GM21786 (cell line): ENCODE measurements at regions not wholly inside any gene's neighbourhood (a gene's known extent, or its start where the extent isn't known, plus 50 kb on each side); places are given as distances from the start of the nearest gene placed in this dataset.
"Not testable (repeated sequence)": the region's sequence is repeated elsewhere in the genome, so short reads cannot be mapped to it uniquely, and the experiment has no call there.

ENCODE experiments used
- ATAC-seq: cut with Tn5 transposase; IDR thresholded peaks from one replicate; pipeline ENCODE4 v1.9.1; 2021; ENCODE audit not compliant: unreplicated experiment

DNA sequence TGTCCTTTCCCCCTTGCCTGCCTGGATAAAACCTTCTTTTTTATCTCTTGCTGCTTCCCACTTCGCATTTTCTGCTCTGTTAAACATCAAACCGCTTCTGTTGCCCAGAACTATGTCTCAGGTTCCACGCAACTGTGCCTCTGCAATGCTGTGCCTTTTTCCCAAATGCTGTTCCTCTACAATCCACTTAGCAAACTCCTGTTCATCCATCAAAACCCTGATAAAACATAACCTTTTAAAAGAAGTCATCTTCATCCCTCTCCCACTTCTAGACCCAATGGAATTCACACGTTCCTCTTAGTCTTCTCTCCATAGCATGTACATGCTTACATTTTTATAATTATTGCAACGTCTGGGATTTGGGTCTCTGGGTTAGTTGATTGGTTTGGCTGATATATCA, 111.9 kb upstream of the RRN3 start:
- not testable (repeated sequence) for ATAC-seq

DNA sequence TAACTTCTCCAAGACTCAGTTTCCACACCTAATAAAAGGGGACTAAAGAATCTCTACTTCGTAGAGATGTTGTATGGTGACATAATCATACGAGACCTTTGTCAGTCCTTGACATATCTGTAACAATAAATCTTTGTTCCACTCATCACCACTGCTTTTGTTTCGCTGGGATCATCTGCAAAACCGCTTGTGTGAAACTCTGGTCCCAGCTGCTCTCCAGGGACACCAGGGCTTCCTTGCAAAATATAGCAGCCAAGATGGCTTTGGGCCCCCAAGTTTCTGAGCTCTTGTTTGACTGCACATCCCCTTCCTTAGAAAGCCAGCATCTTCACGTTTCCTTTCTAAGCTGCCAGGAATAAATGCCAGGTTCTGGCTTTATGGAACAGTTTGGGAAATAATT, 110.5 kb upstream of the RRN3 start:
- not testable (repeated sequence) for ATAC-seq

DNA sequence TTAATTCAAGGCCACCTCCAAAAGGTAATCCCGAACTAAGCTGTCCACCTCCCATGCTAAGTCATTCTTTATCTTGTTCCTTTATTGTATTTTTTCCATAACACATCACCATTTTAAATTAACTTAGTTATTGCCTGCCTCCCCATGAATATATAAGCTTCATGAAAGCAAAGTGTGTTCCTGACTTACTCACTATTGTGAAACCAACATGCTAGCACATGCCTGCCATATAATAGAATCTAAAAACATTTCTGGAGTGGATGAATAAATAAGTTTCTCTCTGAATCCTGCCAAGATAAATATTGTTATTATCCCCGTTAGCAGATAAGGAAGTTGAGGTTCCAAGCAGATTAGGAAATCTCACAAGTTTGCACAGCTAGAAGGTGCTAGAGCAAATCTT, 98.7 kb upstream of the RRN3 start:
- ATAC-seq, result not testable (repeated sequence)

DNA sequence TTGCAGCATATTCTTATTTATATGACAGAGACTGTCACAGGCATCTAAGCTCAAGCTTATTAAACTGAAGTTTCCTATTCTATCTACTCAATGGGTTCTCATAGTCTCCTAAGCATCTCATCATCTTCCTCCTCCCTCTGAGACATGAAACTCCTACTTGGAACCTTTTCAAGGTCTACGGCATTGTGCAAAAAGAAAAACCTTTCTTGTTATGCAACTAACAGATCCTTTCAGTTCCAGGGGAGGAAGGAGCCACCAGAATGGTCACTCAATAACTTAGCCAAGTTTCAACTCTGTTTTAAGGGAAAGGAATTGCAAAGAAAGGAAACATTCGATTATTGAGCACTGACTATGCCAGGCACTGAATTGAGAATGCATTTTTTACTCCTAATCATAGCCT, 98.1 kb upstream of the RRN3 start:
- not testable (repeated sequence) for ATAC-seq

DNA sequence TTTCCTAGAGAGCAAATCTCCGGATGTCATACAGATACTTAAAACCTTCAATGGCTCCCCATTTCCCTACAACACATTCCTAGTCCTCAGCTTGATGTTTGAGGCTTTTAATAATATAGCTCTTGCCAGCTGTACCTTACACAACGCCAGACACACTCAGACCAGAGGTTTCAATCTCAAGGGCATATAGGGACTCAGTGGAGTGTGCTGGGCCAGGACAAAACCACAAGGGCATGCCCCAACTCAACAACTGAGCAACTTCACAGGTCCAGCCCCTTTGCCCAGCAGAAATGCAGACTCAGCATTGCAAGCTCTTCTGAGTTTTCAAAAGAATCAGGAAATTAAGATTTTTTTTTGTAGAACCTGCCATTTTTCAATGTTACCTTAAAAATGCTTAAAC, 95.4 kb upstream of the RRN3 start:
- not testable (repeated sequence) for ATAC-seq
